ENCODE measurements at regions not wholly inside any gene's neighbourhood (a gene's known extent, or its start where the extent isn't known, plus 50 kb on each side); places are given as distances from the start of the nearest gene placed in this dataset.

GRCh38 chr5:173557123-173557903 is 59.1 kb downstream of the BOD1 start:
- in situ Hi-C loops (cut with MboI; ENCODE audit: low pct_unique_long_range_greater_than_20kb in 2 of 9, low sequenced_read_pairs in 9 of 9, unreplicated experiment in 9 of 9) = no loop called here
- H3K27ac ChIP-seq = no peak overlapping the region
- no peak for ATAC-seq (replicated peaks in 6 of 8)
- H3K4me3 ChIP-seq = no peak overlapping the region
- 66 to 100% (median 76%) methylated on average over 1 to 8 of the region's 12 CpGs; no CpG with 5 or more reads in 2 of the 10 experiments for WGBS, 10 experiments
- no peaks in the 10 kb centered on the region for H3K4me1 ChIP-seq (replicated peaks in 1 of 2)

GRCh38 chr5:173556142-173557028 is 60.1 kb downstream of the BOD1 start:
- ATAC-seq (replicated peaks in 6 of 8) = no peak
- H3K4me1 ChIP-seq (replicated peaks in 1 of 2) = no peaks in the 10 kb centered on the region
- H3K4me3 ChIP-seq = no peak overlapping the region
- 17 to 92% (median 75%) methylated on average over 1 to 4 of the region's 8 CpGs; no CpG with 5 or more reads in 1 of the 10 experiments for WGBS, 10 experiments
- in situ Hi-C loops (cut with MboI; ENCODE audit: low pct_unique_long_range_greater_than_20kb in 2 of 9, low sequenced_read_pairs in 9 of 9, unreplicated experiment in 9 of 9) = no loop called here
- no peak overlapping the region for H3K27ac ChIP-seq

- 53 to 90% (median 74%) methylated on average over 3 to 11 of the region's 30 CpGs; no CpG with 5 or more reads in 2 of the 10 experiments for WGBS, 10 experiments
- Histone ChIP-seq H3K27ac (no peak overlapping the region), H3K4me1 (replicated peaks in 1 of 2) (no peaks in the 10 kb centered on the region), H3K4me3 (no peak overlapping the region)
- no peak for ATAC-seq (replicated peaks in 6 of 8)
- in situ Hi-C loops (cut with MboI; ENCODE audit: low pct_unique_long_range_greater_than_20kb in 2 of 9, low sequenced_read_pairs in 9 of 9, unreplicated experiment in 9 of 9) = no loop called here
Measured at GRCh38 chr5:173554989-173555705, 61.3 kb downstream of the BOD1 start.

- in situ Hi-C loops (cut with MboI; ENCODE audit: low pct_unique_long_range_greater_than_20kb in 2 of 9, low sequenced_read_pairs in 9 of 9, unreplicated experiment in 9 of 9) = no loop called here
- no peaks in the 10 kb centered on the region for H3K4me1 ChIP-seq (replicated peaks in 1 of 2)
- WGBS, 10 experiments = 10 to 82% (median 66%) methylated on average over 2 to 9 of the region's 12 CpGs; no CpG with 5 or more reads in 2 of the 10 experiments
- no peak for ATAC-seq (replicated peaks in 6 of 8)
- no peak overlapping the region for H3K4me3 ChIP-seq
- H3K27ac ChIP-seq = no peak overlapping the region
Measured at GRCh38 chr5:173554038-173554955, 62.2 kb downstream of the BOD1 start.

- no peak overlapping the region for H3K4me3 ChIP-seq
- H3K4me1 ChIP-seq (replicated peaks in 1 of 2) = no peaks in the 10 kb centered on the region
- in situ Hi-C loops (cut with MboI; ENCODE audit: low pct_unique_long_range_greater_than_20kb in 2 of 9, low sequenced_read_pairs in 9 of 9, unreplicated experiment in 9 of 9) = no loop called here
- no peak overlapping the region for H3K27ac ChIP-seq
- no peak for ATAC-seq (replicated peaks in 6 of 8)
- WGBS, 10 experiments = 38 to 94% (median 86%) methylated on average over 2 to 4 of the region's 6 CpGs; no CpG with 5 or more reads in 4 of the 10 experiments
Measured at GRCh38 chr5:173550641-173551040, 65.8 kb downstream of the BOD1 start.

GRCh38 chr5:173549644-173550043 is 66.8 kb downstream of the BOD1 start:
- no peak for ATAC-seq (replicated peaks in 6 of 8)
- whole genome bisulfite sequencing, 10 experiments = 76 to 100% (median 80%) methylated on average over 1 to 3 of the region's 3 CpGs; no CpG with 5 or more reads in 5 of the 10 experiments
- H3K4me1 ChIP-seq (replicated peaks in 1 of 2) = no peaks in the 10 kb centered on the region
- in situ Hi-C loops (cut with MboI; ENCODE audit: low pct_unique_long_range_greater_than_20kb in 2 of 9, low sequenced_read_pairs in 9 of 9, unreplicated experiment in 9 of 9) = no loop called here
- no peak overlapping the region for H3K27ac ChIP-seq
- H3K4me3 ChIP-seq = no peak overlapping the region

GRCh38 chr5:173547579-173547978 is 68.9 kb downstream of the BOD1 start:
- ATAC-seq (replicated peaks in 6 of 8) = peak in 1 of 8 experiments; percentile 64
- Histone ChIP-seq H3K4me1 (replicated peaks in 1 of 2) (no peaks in the 10 kb centered on the region), H3K27ac (no peak overlapping the region), H3K4me3 (no peak overlapping the region)
- in situ Hi-C loops (cut with MboI; ENCODE audit: low pct_unique_long_range_greater_than_20kb in 2 of 9, low sequenced_read_pairs in 9 of 9, unreplicated experiment in 9 of 9) = no loop called here
- WGBS, 10 experiments = 19 to 80% (median 63%) methylated on average over 1 to 2 of the region's 3 CpGs; no CpG with 5 or more reads in 6 of the 10 experiments

GRCh38 chr5:173542964-173543363 is 73.5 kb downstream of the BOD1 start:
- Histone ChIP-seq H3K4me1 (replicated peaks in 1 of 2) (no peaks in the 10 kb centered on the region), H3K4me3 (no peak overlapping the region), H3K27ac (no peak overlapping the region)
- peak in 2 of 8 experiments; percentile 18 to 23 for ATAC-seq (replicated peaks in 6 of 8)
- in situ Hi-C loops (cut with MboI; ENCODE audit: low pct_unique_long_range_greater_than_20kb in 2 of 9, low sequenced_read_pairs in 9 of 9, unreplicated experiment in 9 of 9) = no loop called here
- WGBS, 10 experiments = 60 to 91% (median 77%) methylated on average over 1 to 7 of the region's 9 CpGs; no CpG with 5 or more reads in 6 of the 10 experiments

- ATAC-seq (replicated peaks in 6 of 8) = no peak
- 60 to 90% methylated on average over 1 to 2 of the region's 4 CpGs; no CpG with 5 or more reads in 8 of the 10 experiments for WGBS, 10 experiments
- Histone ChIP-seq H3K27ac (no peak overlapping the region), H3K4me3 (no peak overlapping the region), H3K4me1 (replicated peaks in 1 of 2) (no peaks in the 10 kb centered on the region)
- in situ Hi-C loops (cut with MboI; ENCODE audit: low pct_unique_long_range_greater_than_20kb in 2 of 9, low sequenced_read_pairs in 9 of 9, unreplicated experiment in 9 of 9) = no loop called here
Measured at GRCh38 chr5:173542159-173542558, 74.3 kb downstream of the BOD1 start.

- no peak overlapping the region for H3K4me3 ChIP-seq
- H3K27ac ChIP-seq = no peak overlapping the region
- no peaks in the 10 kb centered on the region for H3K4me1 ChIP-seq (replicated peaks in 1 of 2)
- no peak for ATAC-seq (replicated peaks in 6 of 8)
- in situ Hi-C loops (cut with MboI; ENCODE audit: low pct_unique_long_range_greater_than_20kb in 2 of 9, low sequenced_read_pairs in 9 of 9, unreplicated experiment in 9 of 9) = no loop called here
- WGBS, 10 experiments = 0 to 67% (median 38%) methylated on average over 1 of the region's 1 CpG; no CpG with 5 or more reads in 4 of the 10 experiments
Measured at GRCh38 chr5:173538654-173539053, 77.8 kb downstream of the BOD1 start.

- ATAC-seq (replicated peaks in 6 of 8) = no peak
- in situ Hi-C loops (cut with MboI; ENCODE audit: low pct_unique_long_range_greater_than_20kb in 2 of 9, low sequenced_read_pairs in 9 of 9, unreplicated experiment in 9 of 9) = no loop called here
- Histone ChIP-seq H3K4me1 (replicated peaks in 1 of 2) (no peaks in the 10 kb centered on the region), H3K4me3 (no peak overlapping the region), H3K27ac (no peak overlapping the region)
- 28 to 90% (median 75%) methylated on average over 1 to 5 of the region's 6 CpGs; no CpG with 5 or more reads in 5 of the 10 experiments for WGBS, 10 experiments
Measured at GRCh38 chr5:173538018-173538417, 78.4 kb downstream of the BOD1 start.

- WGBS, 10 experiments = 53 to 95% (median 81%) methylated on average over 2 to 5 of the region's 5 CpGs
- Histone ChIP-seq H3K27ac (no peak overlapping the region), H3K4me1 (replicated peaks in 1 of 2) (no peaks in the 10 kb centered on the region), H3K4me3 (no peak overlapping the region)
- no peak for ATAC-seq (replicated peaks in 6 of 8)
- in situ Hi-C loops (cut with MboI; ENCODE audit: low pct_unique_long_range_greater_than_20kb in 2 of 9, low sequenced_read_pairs in 9 of 9, unreplicated experiment in 9 of 9) = no loop called here
Measured at GRCh38 chr5:173537228-173537627, 79.2 kb downstream of the BOD1 start.
